HG03558 (cell line): ENCODE measurements at regions not wholly inside any gene's neighbourhood (a gene's known extent, or its start where the extent isn't known, plus 50 kb on each side); places are given as distances from the start of the nearest gene placed in this dataset.
"Not testable (repeated sequence)": the region's sequence is repeated elsewhere in the genome, so short reads cannot be mapped to it uniquely, and the experiment has no call there.

Experiments
- ATAC-seq: cut with Tn5 transposase; IDR thresholded peaks from one replicate; pipeline ENCODE4 v1.9.1; 2021; ENCODE audit warnings: moderate number of reproducible peaks; ENCODE audit not compliant: unreplicated experiment; ENCODE audit errors: extremely low read depth

GRCh38 chr12:105898271-105898670 is 240.5 kb downstream of the NUAK1 start:
- ATAC-seq, result not testable (repeated sequence)

GRCh38 chr12:105899589-105899988 is 239.2 kb downstream of the NUAK1 start:
- no peak for ATAC-seq

GRCh38 chr12:105906561-105906960 is 232.2 kb downstream of the NUAK1 start:
- no peak for ATAC-seq

GRCh38 chr12:105907982-105908381 is 230.8 kb downstream of the NUAK1 start:
- ATAC-seq, result no peak

- ATAC-seq, result no peak
Measured at GRCh38 chr12:105910030-105910429, 228.7 kb downstream of the NUAK1 start.

GRCh38 chr12:105911966-105912365 is 226.8 kb downstream of the NUAK1 start:
- ATAC-seq, result no peak

- no peak for ATAC-seq
Measured at GRCh38 chr12:105912882-105913678, 225.7 kb downstream of the NUAK1 start.

GRCh38 chr12:105915997-105916759 is 222.6 kb downstream of the NUAK1 start:
- ATAC-seq, result no peak

- ATAC-seq, result no peak
Measured at GRCh38 chr12:105916760-105917039, 222.1 kb downstream of the NUAK1 start.

GRCh38 chr12:105920161-105920684 is 218.5 kb downstream of the NUAK1 start:
- no peak for ATAC-seq

GRCh38 chr12:105921055-105921454 is 217.7 kb downstream of the NUAK1 start:
- no peak for ATAC-seq

- ATAC-seq, result no peak
Measured at GRCh38 chr12:105921872-105922669, 216.7 kb downstream of the NUAK1 start.

GRCh38 chr12:105922670-105923102 is 216.1 kb downstream of the NUAK1 start:
- no peak for ATAC-seq

GRCh38 chr12:105924526-105925208 is 214.1 kb downstream of the NUAK1 start:
- no peak for ATAC-seq

GRCh38 chr12:105927564-105927963 is 211.2 kb downstream of the NUAK1 start:
- no peak for ATAC-seq

- ATAC-seq, result no peak
Measured at GRCh38 chr12:105928436-105928835, 210.3 kb downstream of the NUAK1 start.

GRCh38 chr12:105929192-105929591 is 209.6 kb downstream of the NUAK1 start:
- no peak for ATAC-seq

GRCh38 chr12:105930557-105931503 is 207.9 kb downstream of the NUAK1 start:
- no peak for ATAC-seq
